ENCODE measurements at regions not wholly inside any gene's neighbourhood (a gene's known extent, or its start where the extent isn't known, plus 50 kb on each side); places are given as distances from the start of the nearest gene placed in this dataset.

GRCh38 chr5:135743181-135743580 is 91.3 kb upstream of the SLC25A48 start:
- TF ChIP-seq CTCF (IDR thresholded peaks at IDR 0.05) (no peak), EP300 (IDR thresholded peaks at IDR 0.05) (no peak)
